HG02763 (cell line): ENCODE measurements at regions not wholly inside any gene's neighbourhood (a gene's known extent, or its start where the extent isn't known, plus 50 kb on each side); places are given as distances from the start of the nearest gene placed in this dataset.

Experiments
- ATAC-seq: cut with Tn5 transposase; IDR thresholded peaks from one replicate; pipeline ENCODE4 v1.9.1; 2021; ENCODE audit warnings: mild to moderate bottlenecking, moderate library complexity; ENCODE audit not compliant: unreplicated experiment

GRCh38 chr2:207473931-207474235 is 55.9 kb upstream of the CREB1 start:
- no peak for ATAC-seq

GRCh38 chr2:207474863-207475485 is 54.8 kb upstream of the CREB1 start:
- no peak for ATAC-seq

DNA sequence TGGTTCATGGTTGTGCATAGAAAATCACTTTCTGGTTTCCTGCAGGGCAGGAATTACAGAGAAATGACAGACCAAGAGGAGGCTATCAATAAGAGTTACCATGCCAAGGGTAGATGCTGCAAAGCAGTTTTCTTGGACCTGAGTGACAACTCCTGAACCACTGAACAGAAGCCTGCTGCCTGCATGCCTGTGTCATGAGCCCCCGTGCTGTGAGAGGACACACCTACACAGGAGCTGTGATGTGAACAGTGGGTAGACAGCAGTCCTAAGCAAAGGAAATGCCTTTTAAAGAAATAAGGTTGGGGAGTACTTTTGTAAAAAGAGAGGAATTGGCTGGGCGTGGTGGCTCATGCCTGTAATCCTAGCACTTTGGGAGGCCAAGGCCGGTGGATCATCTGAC is 54.2 kb upstream of the CREB1 start:
- no peak for ATAC-seq

DNA sequence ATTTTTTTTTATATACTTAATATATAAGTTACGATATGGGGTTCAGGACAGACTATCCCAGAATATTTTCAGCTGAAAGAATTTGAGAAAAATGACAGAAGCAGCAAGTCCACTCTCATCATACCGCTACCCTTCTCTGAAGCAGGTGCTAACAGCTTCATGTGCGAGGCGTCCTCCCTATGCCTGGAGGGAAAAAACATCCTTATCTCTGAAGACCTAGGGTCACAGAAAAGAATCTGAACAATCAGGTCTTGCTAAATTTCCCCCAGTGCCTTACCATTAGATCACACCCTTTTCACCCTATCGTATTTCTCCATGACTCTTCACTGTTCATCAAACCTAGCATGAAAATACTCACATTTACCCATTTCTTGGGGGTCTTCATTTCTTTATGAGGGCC is 51.9 kb upstream of the CREB1 start:
- no peak for ATAC-seq

DNA sequence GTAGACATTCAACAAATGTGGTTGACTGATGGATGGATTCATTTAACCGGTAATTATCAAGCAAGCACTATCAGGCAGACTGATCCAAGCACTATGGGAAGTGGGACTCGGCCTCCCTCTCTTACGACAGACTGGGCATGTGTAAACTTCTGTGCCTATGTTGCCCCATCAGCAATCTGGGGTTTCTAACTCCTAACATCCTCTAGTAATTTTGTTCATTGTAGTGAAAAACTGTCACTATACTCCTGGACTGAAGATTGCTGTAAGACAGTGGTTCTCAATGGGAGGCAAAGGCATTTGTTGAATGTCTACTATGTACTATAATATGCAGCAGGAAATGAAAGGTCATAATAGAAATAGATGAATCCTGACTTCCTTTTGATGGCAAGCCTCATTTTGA is 51.2 kb upstream of the CREB1 start:
- no peak for ATAC-seq

GRCh38 chr2:207479198-207479785 is 50.5 kb upstream of the CREB1 start:
- ATAC-seq = no peak
